ENCODE measurements at regions not wholly inside any gene's neighbourhood (a gene's known extent, or its start where the extent isn't known, plus 50 kb on each side); places are given as distances from the start of the nearest gene placed in this dataset.
A peak's percentile ranks its signal among the peaks of the same experiment; 100 is the strongest.

DNA sequence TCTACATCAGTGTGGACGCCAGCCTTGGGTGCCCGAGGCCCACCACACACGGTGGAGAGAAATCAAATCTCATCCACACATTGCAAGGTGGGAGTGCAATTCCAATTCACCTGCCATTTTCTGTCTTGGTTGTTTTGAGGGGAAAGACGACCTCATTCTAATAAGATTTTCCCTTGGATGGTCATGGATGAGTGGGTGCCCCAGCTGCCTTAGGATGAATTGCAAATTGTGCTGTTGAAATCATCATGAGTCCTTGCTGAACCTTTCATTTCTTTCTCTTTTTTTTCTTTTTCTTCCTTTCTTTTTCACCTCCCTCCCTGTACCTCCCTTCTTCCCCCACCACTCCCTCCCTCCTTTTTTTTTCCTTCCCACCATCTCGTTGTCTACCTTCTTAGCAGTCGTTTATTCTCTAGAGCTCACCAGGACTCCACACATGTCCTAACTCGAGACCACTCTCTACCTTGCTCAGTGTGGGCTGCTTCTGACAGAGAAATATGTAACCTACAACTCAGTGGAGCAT lies 266.9 kb upstream of the NFE2L3 start:
- no peak for DNase-seq (ENCODE audit: low read depth in 3 of 3)

DNA sequence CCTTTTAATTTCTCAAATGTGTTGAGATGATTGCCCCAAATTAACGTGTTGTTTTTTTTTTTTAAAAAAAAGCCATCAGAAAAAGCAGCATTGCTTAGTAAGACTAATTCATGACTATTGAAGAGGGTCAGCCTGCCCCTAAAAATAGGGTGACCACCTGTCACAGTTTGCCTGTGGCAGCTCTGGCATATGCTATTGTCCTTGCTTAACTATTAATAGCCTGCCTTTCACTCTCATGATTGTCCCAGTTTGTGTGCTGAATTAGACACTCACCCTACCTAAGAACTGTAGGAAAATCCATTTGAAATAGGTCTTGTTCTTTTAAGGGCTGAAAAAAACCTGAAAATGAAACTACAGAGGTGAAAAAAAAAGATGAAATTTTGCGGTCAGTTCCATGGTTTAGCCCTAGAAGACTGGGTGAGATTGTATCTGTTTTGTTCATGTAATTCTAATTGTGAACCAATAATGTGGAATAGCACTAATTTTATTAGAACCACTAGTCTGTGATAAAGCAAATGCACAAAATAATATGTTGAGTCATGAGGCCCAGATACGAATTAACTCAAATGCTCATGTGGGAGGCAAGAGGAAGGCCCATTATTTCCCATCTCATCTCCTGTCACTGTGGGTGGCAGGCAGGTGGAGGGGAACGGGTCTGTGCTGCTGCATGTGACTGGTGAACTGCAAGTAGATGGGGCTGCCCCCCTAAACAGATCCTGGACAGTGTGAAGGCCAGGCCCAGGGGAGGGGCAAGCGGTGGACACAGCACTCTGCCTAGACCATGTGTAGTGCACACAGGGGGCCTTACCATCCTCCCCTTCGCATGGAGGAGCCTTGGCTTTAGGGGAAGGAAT lies 265.4 kb upstream of the NFE2L3 start:
- DNase-seq (ENCODE audit: low read depth in 3 of 3), result no peak

DNA sequence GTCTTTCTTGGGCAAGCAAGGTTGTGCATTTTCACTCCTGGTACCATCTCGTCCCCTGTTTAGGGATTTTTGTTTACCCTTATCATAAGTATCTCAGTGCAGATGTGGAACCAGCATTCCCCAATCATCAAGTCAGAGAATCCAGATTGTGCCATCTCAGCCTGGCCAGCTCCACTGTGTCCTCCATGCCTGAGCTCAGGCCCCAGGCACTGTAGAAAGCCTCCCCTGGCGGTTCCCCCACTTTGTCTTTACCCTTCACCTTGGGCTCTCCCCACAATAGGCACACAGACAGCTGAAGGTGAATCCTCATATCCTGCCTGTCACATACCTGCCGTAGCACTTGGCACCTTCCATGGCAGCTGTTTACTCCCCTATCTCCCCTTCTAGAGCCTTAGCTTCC lies 264.7 kb upstream of the NFE2L3 start:
- no peak for DNase-seq (ENCODE audit: low read depth in 3 of 3)

DNA sequence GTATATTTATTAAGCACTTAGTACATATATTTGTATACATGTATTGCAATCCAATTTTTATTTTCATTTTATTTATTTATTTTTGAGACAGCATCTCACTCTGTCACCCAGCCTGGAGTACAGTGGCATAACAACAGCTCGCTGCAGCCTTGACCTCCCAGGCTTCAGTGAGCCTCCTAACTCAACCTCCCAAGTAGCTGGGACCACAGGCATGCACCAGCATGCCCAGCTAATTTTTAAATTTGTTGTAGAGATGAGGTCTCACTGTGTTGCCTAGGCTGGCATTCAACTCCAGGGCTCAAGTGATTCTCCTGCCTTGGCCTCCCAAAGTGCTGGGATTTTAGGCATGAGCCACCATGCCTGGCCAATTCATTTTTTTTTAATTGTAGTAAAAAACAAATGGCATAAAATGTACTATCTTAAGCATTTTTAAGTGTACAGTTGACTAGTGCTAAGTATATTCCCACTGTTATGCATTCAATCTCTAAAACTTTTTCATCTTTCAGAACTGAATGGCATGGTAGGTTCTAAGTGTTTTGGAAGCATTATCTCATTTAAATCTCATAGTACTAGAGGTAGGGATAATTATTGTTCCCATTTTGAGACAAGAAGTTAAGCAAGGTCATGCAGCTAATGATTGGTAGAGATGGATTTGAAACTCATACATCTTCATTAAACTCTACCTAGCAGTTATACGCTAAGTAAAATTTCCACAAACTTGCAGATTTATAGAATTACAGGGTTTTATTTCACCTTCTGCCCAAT lies 264.0 kb upstream of the NFE2L3 start:
- no peak for DNase-seq (ENCODE audit: low read depth in 3 of 3)

DNA sequence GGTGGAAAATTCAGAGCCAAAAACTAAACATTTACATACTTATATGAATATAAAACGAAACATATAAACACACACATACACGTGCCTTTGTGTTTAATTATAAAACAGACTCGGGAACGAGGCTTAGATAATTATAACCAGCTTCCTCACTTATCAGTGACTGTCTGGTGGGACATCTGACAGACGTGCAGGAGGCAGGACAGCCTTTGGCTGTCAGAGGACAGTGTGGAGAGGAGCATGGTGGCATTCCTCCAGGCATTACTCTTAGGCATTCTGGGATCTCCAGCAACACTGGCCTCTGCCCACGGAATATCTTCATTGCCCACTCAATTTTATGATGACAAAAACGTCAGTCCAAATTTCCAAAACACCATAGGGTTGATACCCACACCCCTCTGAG lies 262.2 kb upstream of the NFE2L3 start:
- DNase-seq (ENCODE audit: low read depth in 3 of 3), result no peak

DNA sequence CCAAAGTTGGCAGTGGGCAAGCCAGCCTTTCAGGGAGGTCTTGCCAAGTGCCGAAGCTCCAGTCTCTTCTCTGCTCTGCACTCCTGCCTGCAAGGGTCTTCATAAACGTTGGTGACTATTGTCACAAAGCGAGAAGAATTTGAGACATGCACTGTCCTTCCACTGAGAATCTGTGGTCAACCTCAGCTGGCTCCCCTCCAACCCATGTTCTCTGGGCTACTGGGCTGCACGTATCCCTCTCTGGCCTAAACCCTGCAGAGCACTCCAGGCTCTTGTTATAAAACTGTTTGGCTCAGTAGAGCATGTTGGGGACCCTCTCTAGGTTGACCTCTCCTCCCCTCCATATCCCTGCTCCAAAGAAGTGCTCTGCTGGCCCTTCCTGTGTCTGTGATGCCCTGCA lies 260.4 kb upstream of the NFE2L3 start:
- no peak for DNase-seq (ENCODE audit: low read depth in 3 of 3)

DNA sequence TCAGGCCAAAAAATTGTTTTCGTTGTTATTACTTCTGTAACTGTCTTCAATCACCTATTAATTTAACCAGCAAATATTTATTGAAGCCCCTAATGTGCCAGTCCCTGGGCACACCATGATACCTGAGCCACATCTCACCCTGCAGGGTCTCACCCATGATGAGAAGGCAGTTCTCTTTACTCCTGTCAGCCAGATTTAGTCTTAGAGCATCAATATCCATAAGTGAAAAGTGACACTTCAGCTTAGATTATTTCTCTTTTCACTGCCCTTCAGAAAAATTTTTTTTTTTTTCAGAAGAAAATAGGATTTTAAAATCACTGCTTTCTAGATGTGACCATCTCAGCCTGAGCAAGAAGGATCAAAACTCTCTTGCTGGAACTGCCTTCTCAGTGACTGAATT lies 258.6 kb upstream of the NFE2L3 start:
- DNase-seq (ENCODE audit: low read depth in 3 of 3), result no peak

DNA sequence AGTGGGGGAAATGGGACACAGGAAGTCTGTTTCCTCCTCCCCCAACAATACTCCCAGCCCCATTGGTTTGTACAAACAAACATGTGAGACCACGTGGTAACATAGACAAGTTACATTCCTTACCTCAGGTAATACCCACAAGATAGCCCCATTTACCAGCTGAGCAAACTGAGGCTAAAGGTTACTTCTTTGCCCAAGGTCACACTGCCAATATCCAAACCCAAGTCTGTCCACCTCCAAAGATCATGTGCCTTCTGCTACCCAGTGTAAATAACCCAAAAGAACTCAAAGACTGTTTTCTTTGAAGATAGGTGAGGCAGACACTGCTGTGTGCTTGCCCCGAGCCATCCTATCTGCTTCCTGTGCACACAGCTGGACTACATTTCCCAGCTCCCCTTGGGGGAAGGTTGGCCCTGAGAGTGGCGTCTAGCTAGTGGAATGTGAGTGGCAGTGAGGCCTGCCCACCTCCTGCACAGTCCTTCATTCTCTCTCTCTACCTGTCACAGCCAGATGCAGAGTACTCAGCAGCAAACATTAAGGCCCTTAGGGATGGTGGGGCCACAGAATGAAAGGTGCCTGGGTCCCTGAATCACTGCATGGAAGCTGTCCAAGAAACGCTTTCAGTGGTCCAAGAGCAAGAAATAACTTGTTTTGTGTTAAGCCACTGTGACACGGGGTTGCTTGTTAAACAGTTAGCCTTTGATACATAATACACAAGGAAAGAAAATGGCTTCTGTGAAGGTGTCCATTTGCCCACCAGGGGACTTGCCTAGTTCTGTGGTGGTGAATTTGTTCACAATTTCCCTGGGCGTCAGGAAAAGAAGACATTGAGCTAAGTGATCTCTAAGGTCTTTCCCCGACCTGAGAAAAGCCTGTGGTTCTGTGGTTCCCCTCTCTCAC lies 257.7 kb upstream of the NFE2L3 start:
- peak in 1 of 3 experiments; percentile 20 for DNase-seq (ENCODE audit: low read depth in 3 of 3)

DNA sequence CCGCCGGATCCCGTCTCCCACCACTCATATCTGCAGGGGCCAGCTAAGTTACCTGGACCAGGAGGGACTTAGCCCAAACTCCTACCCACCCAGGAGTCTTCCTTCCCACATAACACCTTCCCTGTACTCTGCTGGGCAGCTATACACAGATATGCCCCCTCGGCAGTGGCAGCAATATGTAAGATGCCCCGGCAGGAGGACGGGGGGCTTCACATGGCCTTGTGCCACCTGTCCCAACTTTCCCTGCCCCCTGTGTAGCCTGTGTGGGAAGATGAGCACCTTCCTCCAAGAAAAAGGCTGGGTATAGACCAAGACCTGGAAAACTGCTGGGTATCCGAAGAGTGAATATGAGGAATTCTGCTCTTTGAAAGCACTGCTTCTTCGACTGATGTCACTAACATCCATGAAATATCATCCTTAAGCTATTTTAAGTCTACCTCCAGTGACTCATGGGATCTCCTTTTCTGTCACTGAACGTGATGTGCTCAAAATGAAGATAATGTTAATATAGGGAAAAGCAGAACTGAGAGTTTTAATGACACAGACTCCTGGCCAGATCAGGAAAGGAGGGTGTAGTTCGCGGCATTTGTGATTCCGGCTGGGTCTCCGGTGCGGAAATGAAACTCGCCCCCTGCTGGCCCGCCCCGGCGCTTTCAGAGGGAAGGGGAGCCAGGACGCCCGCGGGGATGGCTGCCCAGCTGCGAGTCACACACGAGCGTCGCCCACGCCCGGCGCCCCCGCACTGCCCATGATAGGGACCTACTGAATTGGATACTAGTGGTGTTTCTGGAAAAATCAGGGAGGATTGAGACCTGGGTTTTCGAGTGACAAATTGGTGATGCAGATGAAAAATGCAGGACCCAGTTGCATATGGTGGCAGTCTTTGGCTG lies 256.9 kb upstream of the NFE2L3 start:
- DNase-seq (ENCODE audit: low read depth in 3 of 3), result peak; percentile 24 to 61 (median 31)

DNA sequence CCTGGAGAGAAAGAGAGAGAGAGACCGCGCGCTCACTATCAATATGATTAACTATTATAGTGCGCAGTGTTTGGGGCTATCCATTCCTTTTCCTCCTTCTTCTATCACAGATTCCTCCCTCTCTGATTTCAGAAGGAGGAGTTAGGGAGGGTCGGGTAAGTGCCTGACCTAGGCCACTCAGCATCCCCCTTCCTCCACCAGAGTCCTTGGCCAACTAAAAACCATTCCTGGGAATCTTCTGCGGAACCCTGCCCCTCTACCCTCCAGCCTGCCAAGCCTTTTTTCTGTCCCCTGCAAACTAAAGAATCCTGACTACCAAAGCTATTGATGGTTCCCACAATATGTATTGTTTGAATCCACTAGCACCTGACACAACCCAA lies 256.2 kb upstream of the NFE2L3 start:
- DNase-seq (ENCODE audit: low read depth in 3 of 3), result no peak

DNA sequence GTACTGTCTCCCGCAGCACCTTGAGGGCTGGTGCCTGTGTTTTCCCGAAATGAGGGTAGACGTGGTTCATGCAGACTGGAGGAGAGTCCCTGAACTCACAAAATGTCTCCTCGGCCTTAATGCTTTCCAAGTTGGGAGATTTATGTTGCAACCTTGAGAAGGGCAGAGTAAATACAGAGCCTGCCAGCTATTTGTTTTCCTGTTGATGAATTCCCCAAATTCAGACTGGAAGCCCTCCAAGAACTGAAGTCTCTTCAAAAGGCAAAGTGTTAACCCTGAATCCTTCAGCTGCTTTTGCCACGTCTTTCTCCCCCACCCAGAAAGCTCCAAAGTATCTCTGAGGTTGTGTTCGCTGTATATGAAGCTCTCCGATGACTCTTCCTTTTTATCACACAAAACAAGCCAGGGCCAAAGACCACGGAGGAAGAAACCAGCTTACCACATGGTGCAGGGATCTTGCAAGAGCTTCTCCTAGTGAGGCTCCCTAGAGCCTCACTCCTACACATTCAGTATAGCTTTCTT lies 254.7 kb upstream of the NFE2L3 start:
- DNase-seq (ENCODE audit: low read depth in 3 of 3), result no peak

DNA sequence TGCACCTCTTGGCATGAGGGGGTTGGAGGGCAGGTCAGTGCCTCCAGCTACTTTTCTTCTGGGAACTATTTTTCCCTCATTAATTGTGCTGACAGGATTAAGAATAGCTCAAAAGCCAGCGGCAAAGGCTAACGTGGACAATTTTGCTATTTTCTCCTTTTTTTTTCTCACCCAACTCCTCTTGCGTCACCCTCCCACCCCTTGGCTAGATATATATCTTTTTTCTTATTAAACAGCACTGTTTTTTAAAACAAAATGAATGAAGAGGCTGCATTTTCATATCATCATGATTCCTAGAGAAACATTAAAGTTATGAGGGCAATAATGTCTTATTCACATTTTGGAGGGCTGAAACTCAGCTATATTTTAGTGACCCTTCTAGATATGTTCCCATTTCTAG lies 251.8 kb upstream of the NFE2L3 start:
- DNase-seq (ENCODE audit: low read depth in 3 of 3), result no peak

DNA sequence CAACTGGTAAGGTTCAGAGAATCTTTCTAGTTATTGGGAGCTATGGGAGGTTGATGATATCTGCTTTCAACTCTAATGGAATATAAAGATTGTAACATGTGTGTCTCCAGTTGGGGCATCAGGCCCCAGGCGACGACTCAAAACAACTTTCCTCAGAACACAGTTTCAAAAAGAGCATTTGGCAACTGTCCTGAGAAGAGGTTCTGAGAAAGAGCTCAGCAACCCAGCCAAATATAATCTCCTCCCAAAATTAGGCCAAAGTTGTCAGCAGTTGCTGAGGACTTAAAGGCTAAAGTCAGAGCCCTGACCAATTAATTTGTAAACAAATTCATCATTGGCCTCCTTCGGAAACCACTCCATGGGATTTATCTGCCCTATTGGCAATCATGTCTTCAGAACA lies 251.1 kb upstream of the NFE2L3 start:
- no peak for DNase-seq (ENCODE audit: low read depth in 3 of 3)

DNA sequence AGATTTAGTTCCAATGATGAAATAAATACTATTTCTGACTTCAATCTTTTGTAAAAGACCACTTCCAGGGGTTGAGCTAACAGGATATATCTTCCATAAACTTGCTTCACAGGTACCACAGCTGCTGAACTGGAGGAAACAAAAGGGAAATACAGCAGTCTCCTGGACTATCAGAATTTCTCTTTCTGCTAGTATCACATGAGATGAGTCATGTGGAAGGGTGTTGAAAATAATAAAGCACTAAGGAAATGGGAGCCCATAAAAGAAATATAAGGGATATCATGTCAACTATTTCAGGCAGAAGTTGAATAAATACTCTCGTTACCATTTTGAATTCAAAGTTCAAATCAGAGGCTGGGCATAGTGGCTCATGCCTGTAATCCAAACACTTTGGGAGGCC lies 250.3 kb upstream of the NFE2L3 start:
- no peak for DNase-seq (ENCODE audit: low read depth in 3 of 3)

DNA sequence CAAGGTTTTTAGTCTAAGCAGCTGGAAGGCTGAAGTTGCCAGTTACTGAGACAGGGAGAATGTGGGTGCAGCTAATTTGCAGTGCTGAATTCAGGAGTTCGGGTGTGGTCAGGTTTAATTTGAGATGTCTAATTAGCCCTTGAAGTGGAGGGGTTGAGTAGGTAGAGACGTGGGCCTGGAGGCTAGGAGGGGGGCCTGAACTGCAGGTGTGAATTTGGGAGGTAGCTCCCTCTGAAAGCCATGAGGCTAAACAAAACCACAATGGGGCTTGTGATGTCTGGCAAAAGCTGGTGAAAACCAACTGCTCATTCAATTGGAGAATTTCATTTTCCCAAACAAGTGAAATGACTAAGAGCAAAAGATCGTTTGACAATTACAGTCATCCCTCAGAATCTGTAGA lies 246.0 kb upstream of the NFE2L3 start:
- no peak for DNase-seq (ENCODE audit: low read depth in 3 of 3)

DNA sequence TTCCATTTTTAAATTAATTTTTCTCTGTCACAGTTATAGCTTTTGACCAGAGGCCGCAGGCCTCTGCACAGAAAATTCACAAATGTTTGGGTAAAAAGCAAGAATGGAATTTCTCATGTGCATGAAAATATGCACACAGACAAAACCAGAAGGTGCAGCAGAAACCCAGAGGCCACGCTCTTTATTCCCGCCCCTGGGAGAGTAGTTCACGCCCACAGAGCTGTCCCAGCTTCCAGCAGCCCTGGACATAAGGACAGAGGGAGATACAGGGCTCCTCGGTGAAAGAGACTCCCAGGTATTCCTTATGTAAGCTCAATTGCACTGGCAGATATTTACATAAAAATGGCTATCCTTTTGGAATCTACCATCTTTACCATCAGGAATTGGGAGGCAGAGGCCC lies 245.2 kb upstream of the NFE2L3 start:
- no peak for DNase-seq (ENCODE audit: low read depth in 3 of 3)

DNA sequence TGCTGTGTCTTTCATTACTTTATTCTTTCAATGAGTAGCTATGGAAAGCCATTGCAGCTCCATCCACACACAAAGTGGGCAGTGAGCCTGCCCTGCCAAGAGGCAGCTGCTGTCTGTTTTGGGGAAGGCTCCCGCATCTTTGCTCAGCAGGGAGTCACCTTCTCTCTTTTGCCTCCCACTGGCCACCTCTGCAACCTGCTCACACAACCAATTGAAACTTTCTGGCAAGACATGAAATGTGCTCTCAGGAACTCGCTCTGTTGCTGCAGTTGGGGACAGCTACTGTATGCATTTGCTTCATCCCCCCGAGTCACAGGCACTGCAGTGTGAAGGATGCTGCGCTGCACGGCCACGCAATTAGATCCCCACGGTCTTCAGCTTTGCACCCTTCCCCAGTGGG lies 244.8 kb upstream of the NFE2L3 start:
- no peak for DNase-seq (ENCODE audit: low read depth in 3 of 3)

DNA sequence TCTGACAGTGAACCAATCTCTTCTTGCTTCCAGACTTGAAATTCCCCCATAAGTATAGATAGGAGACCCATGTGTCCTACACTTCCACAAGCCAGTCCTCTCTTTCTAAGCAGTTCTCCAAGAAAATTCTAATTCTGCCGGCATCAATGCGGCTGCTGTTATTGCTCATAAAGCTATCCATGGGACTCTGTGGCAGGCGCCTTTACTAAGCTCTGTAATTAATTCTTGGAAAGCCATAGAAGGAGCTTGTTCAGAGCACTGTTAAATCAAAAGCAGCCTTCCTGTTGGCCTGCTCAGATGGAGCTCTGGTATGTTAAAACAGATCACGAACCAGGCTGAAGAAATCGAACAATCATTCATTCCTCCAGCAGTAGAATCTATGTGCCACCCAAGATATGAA lies 244.3 kb upstream of the NFE2L3 start:
- no peak for DNase-seq (ENCODE audit: low read depth in 3 of 3)

DNA sequence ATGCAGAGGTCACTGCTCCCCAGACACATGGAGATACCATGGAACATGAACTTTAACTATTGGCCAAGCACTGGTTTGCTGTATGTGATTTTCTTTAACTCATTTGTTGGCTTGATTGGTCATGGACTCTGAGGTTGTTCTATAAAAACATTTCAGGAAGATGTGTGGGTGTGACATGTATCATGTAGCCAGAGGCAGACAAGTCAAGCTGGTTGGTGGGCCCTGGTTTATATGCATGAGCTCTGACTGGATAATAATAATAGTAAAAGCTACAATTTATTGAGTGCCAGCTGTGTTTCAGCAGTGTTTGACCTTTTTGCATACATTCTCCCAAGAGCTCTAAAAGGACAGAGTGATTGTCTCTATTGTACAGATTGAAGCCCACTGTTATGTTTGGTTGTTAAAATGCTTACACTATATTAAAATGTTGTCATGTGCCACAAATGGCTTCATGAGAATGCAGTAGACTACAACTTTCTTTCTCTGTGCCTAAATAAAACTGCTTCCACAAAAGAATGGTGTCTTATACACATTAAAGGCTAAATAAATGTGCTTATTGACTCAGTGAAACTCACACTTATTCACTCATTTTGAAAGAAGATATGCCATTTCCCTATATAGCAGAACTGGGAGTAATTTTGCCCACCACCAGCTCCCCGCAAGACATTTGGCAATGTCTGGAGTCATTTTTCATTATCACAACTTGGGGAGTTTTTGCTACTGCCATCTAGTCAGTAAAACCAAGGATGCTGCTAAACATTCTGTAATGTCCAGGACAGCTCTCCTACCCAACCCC lies 243.6 kb upstream of the NFE2L3 start:
- DNase-seq (ENCODE audit: low read depth in 3 of 3), result no peak
